ENCODE measurements at regions not wholly inside any gene's neighbourhood (a gene's known extent, or its start where the extent isn't known, plus 50 kb on each side); places are given as distances from the start of the nearest gene placed in this dataset.

GRCh38 chr14:61636291-61636690 is 59.0 kb upstream of the HIF1A start:
- TF ChIP-seq, protein P1, sequence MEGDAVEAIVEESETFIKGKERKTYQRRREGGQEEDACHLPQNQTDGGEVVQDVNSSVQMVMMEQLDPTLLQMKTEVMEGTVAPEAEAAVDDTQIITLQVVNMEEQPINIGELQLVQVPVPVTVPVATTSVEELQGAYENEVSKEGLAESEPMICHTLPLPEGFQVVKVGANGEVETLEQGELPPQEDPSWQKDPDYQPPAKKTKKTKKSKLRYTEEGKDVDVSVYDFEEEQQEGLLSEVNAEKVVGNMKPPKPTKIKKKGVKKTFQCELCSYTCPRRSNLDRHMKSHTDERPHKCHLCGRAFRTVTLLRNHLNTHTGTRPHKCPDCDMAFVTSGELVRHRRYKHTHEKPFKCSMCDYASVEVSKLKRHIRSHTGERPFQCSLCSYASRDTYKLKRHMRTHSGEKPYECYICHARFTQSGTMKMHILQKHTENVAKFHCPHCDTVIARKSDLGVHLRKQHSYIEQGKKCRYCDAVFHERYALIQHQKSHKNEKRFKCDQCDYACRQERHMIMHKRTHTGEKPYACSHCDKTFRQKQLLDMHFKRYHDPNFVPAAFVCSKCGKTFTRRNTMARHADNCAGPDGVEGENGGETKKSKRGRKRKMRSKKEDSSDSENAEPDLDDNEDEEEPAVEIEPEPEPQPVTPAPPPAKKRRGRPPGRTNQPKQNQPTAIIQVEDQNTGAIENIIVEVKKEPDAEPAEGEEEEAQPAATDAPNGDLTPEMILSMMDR (IDR thresholded peaks at IDR 0.05) = no peak
- no peak for TF ChIP-seq POLR2A (IDR thresholded peaks at IDR 0.05)

Measured in esophagus squamous epithelium (tissue), 4 donors.